ENCODE measurements at regions not wholly inside any gene's neighbourhood (a gene's known extent, or its start where the extent isn't known, plus 50 kb on each side); places are given as distances from the start of the nearest gene placed in this dataset.

- TF ChIP-seq POLR2AphosphoS5 (IDR thresholded peaks at IDR 0.05) (no peak), EZH2 (IDR thresholded peaks at IDR 0.05; ENCODE audit: borderline replicate concordance, insufficient read depth, low read length, poor library complexity, severe bottlenecking) (no peak), SMC3 (conservative IDR thresholded peaks at IDR 0.05; ENCODE audit: poor library complexity) (no peak), CTCF (IDR thresholded peaks at IDR 0.05; ENCODE audit: poor library complexity, severe bottlenecking) (no peak), EP300 (conservative IDR thresholded peaks at IDR 0.05; ENCODE audit: poor library complexity, severe bottlenecking) (no peak), TAF1 (IDR thresholded peaks at IDR 0.05; ENCODE audit: low read depth) (no peak), MXI1 (conservative IDR thresholded peaks at IDR 0.05; ENCODE audit: poor library complexity, severe bottlenecking) (no peak), RAD21 (conservative IDR thresholded peaks at IDR 0.05) (no peak)
- TF ChIP-seq, protein P1, sequence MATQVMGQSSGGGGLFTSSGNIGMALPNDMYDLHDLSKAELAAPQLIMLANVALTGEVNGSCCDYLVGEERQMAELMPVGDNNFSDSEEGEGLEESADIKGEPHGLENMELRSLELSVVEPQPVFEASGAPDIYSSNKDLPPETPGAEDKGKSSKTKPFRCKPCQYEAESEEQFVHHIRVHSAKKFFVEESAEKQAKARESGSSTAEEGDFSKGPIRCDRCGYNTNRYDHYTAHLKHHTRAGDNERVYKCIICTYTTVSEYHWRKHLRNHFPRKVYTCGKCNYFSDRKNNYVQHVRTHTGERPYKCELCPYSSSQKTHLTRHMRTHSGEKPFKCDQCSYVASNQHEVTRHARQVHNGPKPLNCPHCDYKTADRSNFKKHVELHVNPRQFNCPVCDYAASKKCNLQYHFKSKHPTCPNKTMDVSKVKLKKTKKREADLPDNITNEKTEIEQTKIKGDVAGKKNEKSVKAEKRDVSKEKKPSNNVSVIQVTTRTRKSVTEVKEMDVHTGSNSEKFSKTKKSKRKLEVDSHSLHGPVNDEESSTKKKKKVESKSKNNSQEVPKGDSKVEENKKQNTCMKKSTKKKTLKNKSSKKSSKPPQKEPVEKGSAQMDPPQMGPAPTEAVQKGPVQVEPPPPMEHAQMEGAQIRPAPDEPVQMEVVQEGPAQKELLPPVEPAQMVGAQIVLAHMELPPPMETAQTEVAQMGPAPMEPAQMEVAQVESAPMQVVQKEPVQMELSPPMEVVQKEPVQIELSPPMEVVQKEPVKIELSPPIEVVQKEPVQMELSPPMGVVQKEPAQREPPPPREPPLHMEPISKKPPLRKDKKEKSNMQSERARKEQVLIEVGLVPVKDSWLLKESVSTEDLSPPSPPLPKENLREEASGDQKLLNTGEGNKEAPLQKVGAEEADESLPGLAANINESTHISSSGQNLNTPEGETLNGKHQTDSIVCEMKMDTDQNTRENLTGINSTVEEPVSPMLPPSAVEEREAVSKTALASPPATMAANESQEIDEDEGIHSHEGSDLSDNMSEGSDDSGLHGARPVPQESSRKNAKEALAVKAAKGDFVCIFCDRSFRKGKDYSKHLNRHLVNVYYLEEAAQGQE (IDR thresholded peaks at IDR 0.05; ENCODE audit: borderline replicate concordance), result no peak
Observed at GRCh38 chr16:54443352-54443751, 156.8 kb upstream of the IRX3 start.
